Upper lobe of left lung (tissue), 6 donors: ENCODE measurements at regions not wholly inside any gene's neighbourhood (a gene's known extent, or its start where the extent isn't known, plus 50 kb on each side); places are given as distances from the start of the nearest gene placed in this dataset.
"Not testable (repeated sequence)": the region's sequence is repeated elsewhere in the genome, so short reads cannot be mapped to it uniquely, and the experiment has no call there.

Experiments
- ATAC-seq, 2 donors: fragments of 200-7000 bp; cut with Tn5 transposase; one replicate each; pipeline ENCODE4 v1.9.1; 2022; ENCODE audit warnings: mild to moderate bottlenecking in 2 of 2, moderate library complexity in 2 of 2; ENCODE audit not compliant: low FRiP score in 2 of 2
- DNase-seq, 2 donors: peaks; one replicate each; pipeline ENCODE4 v3.0.0-alpha.2; 2019 to 2020
- H3K27ac ChIP-seq, 4 donors: fragments of 200-600 bp; sonication (generic); one replicate each; pipeline ENCODE4 v1.5.1; 2016 to 2019
- H3K27me3 ChIP-seq, 4 donors: fragments of 200-600 bp; sonication (generic); one replicate each; pipeline ENCODE4 v1.5.1; 2017 to 2019
- H3K36me3 ChIP-seq, 4 donors: fragments of 200-600 bp; sonication (generic); one replicate each; pipeline ENCODE4 v1.5.1; 2016 to 2019
- H3K4me1 ChIP-seq, 4 donors: fragments of 200-600 bp; sonication (generic); one replicate each; pipeline ENCODE4 v1.5.1; 2018 to 2019
- H3K4me3 ChIP-seq, 4 donors: fragments of 200-600 bp; sonication (generic); one replicate each; pipeline ENCODE4 v1.5.1; 2017 to 2019; ENCODE audit warnings: mild to moderate bottlenecking in 2 of 4, moderate library complexity in 1 of 4
- H3K9me3 ChIP-seq, 4 donors: fragments of 200-600 bp; sonication (generic); one replicate each; pipeline ENCODE4 v1.5.1; 2018 to 2019
- CTCF ChIP-seq, 6 experiments: fragments of 450-650 bp in 4 of 6; fragments of 200-600 bp in 2 of 6; sonication (generic) in 2 of 6; IDR thresholded peaks; one replicate each; pipeline ENCODE4 v1.5.1; 2016 to 2019; ENCODE audit warnings: antibody characterized with exemption in 6 of 6
- EP300 ChIP-seq, 4 donors: sonication (generic); formaldehyde crosslinking; IDR thresholded peaks; one replicate each; pipeline ENCODE4 v1.5.1; 2017; ENCODE audit warnings: antibody characterized with exemption in 4 of 4, control low read depth in 2 of 4
- POLR2A ChIP-seq, 4 donors: fragments of 450-650 bp; IDR thresholded peaks; one replicate each; pipeline ENCODE4 v1.5.1; 2016 to 2017; ENCODE audit warnings: antibody characterized with exemption in 4 of 4, mild to moderate bottlenecking in 2 of 4
- POLR2AphosphoS5 ChIP-seq, 2 donors: sonication (generic); formaldehyde crosslinking; IDR thresholded peaks; one replicate each; pipeline ENCODE4 v1.5.1; 2017; ENCODE audit warnings: antibody characterized with exemption in 2 of 2
- WGBS, 2 donors: methylation state at CpG; one replicate each; pipeline ENCODE4 v1.1.5; 2017 to 2018; 5-methylcytosine and 5-hydroxymethylcytosine counted together
- donor health status: DM: no; HTN: no; CAD: no; lungs with moderate emphysema.
- donor health status: DM: no; HTN: yes; CAD: no; lungs with severe emphysema.

GRCh38 chr3:65004306-65004705 is 316.5 kb upstream of the ADAMTS9 start:
- DNase-seq (no peak), ATAC-seq (no peak)
- H3K27me3 ChIP-seq = no peaks in the 10 kb centered on the region
- no peak overlapping the region for H3K27ac ChIP-seq
- no peak for TF ChIP-seq POLR2AphosphoS5 (IDR thresholded peaks at IDR 0.05)
- no peak for TF ChIP-seq POLR2A (IDR thresholded peaks at IDR 0.05)
- TF ChIP-seq CTCF (IDR thresholded peaks at IDR 0.05) = no peak
- TF ChIP-seq EP300 (IDR thresholded peaks at IDR 0.05) = no peak
- H3K4me3 ChIP-seq = no peak overlapping the region
- whole genome bisulfite sequencing, 2 donors = 53 to 61% methylated on average over 1 of the region's 1 CpG
- H3K4me1 ChIP-seq = no peaks in the 10 kb centered on the region
- no peaks in the 10 kb centered on the region for H3K9me3 ChIP-seq
- no peaks in the 10 kb centered on the region for H3K36me3 ChIP-seq

- H3K9me3 ChIP-seq, H3K27ac ChIP-seq, H3K36me3 ChIP-seq, H3K4me3 ChIP-seq, H3K27me3 ChIP-seq, DNase-seq, ATAC-seq, H3K4me1 ChIP-seq: not testable (repeated sequence)
- 83 to 91% methylated on average over 4 of the region's 4 CpGs for WGBS, 2 donors
These were observed 313.3 kb upstream of the ADAMTS9 start for GRCh38 chr3:65001119-65001518.

- no peak for DNase-seq
- H3K4me1 ChIP-seq = peaks cover 0 to 4% (median 0%) of the 10 kb centered on the region in 4 donors
- H3K27me3 ChIP-seq = no peaks in the 10 kb centered on the region
- no peak overlapping the region for H3K4me3 ChIP-seq
- no peaks in the 10 kb centered on the region for H3K9me3 ChIP-seq
- TF ChIP-seq EP300 (IDR thresholded peaks at IDR 0.05) (no peak), POLR2AphosphoS5 (IDR thresholded peaks at IDR 0.05) (no peak), CTCF (IDR thresholded peaks at IDR 0.05) (no peak), POLR2A (IDR thresholded peaks at IDR 0.05) (no peak)
- ATAC-seq = no peak
- H3K27ac ChIP-seq = no peak overlapping the region
- no peaks in the 10 kb centered on the region for H3K36me3 ChIP-seq
These were observed 310.5 kb upstream of the ADAMTS9 start for GRCh38 chr3:64998317-64998716.

GRCh38 chr3:64995857-64996551 is 308.2 kb upstream of the ADAMTS9 start:
- Histone ChIP-seq H3K27me3 (no peaks in the 10 kb centered on the region), H3K27ac (no peak overlapping the region), H3K4me3 (no peak overlapping the region), H3K4me1 (peaks cover 0 to 4% (median 0%) of the 10 kb centered on the region in 4 donors), H3K9me3 (no peaks in the 10 kb centered on the region), H3K36me3 (no peaks in the 10 kb centered on the region)
- ATAC-seq (no peak), DNase-seq (no peak)
- 33 to 40% methylated on average over 9 of the region's 9 CpGs for WGBS, 2 donors
- no peak for TF ChIP-seq EP300 (IDR thresholded peaks at IDR 0.05)
- TF ChIP-seq POLR2AphosphoS5 (IDR thresholded peaks at IDR 0.05) = no peak
- TF ChIP-seq CTCF (IDR thresholded peaks at IDR 0.05) = no peak
- no peak for TF ChIP-seq POLR2A (IDR thresholded peaks at IDR 0.05)

- Histone ChIP-seq H3K27ac (no peak overlapping the region), H3K36me3 (no peaks in the 10 kb centered on the region), H3K27me3 (no peaks in the 10 kb centered on the region), H3K9me3 (no peaks in the 10 kb centered on the region), H3K4me3 (no peak overlapping the region), H3K4me1 (peaks cover 0 to 4% (median 0%) of the 10 kb centered on the region in 4 donors)
- WGBS, 2 donors = 84 to 90% methylated on average over 6 of the region's 6 CpGs
- no peak for ATAC-seq
- DNase-seq = no peak
- TF ChIP-seq CTCF (IDR thresholded peaks at IDR 0.05) (no peak), POLR2AphosphoS5 (IDR thresholded peaks at IDR 0.05) (no peak), EP300 (IDR thresholded peaks at IDR 0.05) (no peak), POLR2A (IDR thresholded peaks at IDR 0.05) (no peak)
These were observed 306.0 kb upstream of the ADAMTS9 start for GRCh38 chr3:64993781-64994180.
